ENCODE measurements at regions not wholly inside any gene's neighbourhood (a gene's known extent, or its start where the extent isn't known, plus 50 kb on each side); places are given as distances from the start of the nearest gene placed in this dataset.

DNA sequence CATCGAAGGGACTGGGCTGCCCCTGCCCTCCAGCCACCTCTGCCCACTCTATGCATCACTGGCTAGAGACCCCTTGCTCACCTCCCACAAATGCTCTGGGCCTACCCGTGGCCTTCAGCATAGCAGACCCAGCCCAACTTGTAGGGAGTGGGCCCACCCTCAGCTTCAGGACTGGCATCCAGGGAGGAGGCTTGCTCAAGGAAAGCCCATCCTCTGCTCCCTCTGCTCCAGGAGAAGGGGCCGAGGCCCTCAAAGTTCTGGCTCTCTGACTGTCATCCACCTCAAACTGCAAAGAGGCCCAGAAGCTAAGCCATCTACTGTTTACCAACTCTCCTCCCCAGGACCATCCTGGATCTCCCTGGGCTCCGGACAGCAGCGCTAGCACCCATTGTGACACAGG, 84.5 kb downstream of the C5orf15 start:
- no peak for TF ChIP-seq POLR2AphosphoS5 (IDR thresholded peaks at IDR 0.05)
- TF ChIP-seq CTCF (IDR thresholded peaks at IDR 0.05): no peak
- TF ChIP-seq POLR2A (IDR thresholded peaks at IDR 0.05): no peak
